ENCODE measurements at regions not wholly inside any gene's neighbourhood (a gene's known extent, or its start where the extent isn't known, plus 50 kb on each side); places are given as distances from the start of the nearest gene placed in this dataset.

DNA sequence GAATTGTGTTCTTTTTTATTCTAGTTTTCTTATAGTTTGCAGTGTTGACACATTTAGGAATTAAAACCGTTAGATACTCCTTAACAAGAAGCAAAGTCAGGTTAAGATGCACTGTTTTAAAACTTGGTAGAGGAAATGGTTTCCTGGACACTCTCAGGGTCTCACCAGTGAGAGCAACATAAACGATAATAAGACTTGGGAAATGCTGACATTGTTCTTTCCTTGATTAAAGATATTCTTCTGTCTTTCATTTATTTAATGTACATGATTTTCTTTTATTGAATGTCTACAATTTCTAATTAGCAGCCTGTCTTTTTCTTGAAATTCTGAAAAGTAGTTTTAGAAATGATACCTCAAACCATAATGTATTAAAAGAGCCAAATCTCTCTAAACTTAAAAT lies 707.9 kb upstream of the CHD1 start:
- Histone ChIP-seq H3K27me3 (ENCODE audit: low read depth) (no peaks in the 10 kb centered on the region), H3K4me1 (no peaks in the 10 kb centered on the region), H3K36me3 (no peaks in the 10 kb centered on the region), H3K27ac (no peak overlapping the region), H3K4me3 (no peak overlapping the region), H3K9me3 (no peaks in the 10 kb centered on the region)
- intact Hi-C loops (cut with DNase I), result no loop called here
- no peak for ATAC-seq
- DNase-seq, result no peak
- TF ChIP-seq, protein P1, sequence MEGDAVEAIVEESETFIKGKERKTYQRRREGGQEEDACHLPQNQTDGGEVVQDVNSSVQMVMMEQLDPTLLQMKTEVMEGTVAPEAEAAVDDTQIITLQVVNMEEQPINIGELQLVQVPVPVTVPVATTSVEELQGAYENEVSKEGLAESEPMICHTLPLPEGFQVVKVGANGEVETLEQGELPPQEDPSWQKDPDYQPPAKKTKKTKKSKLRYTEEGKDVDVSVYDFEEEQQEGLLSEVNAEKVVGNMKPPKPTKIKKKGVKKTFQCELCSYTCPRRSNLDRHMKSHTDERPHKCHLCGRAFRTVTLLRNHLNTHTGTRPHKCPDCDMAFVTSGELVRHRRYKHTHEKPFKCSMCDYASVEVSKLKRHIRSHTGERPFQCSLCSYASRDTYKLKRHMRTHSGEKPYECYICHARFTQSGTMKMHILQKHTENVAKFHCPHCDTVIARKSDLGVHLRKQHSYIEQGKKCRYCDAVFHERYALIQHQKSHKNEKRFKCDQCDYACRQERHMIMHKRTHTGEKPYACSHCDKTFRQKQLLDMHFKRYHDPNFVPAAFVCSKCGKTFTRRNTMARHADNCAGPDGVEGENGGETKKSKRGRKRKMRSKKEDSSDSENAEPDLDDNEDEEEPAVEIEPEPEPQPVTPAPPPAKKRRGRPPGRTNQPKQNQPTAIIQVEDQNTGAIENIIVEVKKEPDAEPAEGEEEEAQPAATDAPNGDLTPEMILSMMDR (IDR thresholded peaks at IDR 0.05), result no peak

DNA sequence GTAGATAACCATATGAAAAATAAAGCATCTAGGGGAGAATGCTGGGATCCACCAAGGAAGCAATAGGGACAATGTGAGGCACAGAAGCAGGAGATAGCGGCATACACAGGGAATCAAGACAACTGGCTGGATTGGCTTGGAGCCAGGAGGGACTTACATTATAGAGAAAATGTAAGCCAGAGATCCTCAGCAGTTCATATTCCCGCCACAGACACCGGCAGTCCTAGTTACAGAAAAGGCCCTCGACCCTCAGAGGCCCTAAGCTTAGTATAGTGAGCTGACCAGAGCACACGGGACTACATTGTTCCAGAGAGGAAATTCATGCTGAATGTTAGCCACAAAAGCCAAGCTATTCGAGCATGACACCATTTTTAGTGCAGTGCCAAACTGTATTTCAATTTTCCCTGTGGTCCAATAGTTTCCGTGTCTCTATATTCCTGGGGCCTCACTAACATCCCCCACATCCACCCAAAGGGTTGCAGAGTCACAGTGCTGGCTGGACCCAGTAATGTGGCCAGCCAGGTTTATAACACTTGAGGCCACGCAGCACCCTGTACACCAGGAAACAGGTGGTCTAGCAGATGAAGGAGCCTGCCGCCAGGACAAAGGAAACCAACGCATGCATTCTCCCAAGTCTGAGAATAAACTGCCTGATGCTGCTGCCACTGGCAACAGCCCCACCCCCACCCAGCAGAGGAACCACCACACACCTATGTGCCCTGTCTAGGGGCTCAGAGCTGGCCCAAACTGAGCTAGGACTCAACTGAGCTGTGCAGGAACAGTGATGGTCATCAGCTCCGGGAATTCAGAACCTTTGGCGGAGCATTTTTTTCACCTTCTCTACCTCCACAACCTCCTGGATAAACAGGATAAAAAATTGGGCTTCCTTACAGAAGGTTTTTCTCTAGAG lies 693.2 kb upstream of the CHD1 start:
- no peaks in the 10 kb centered on the region for H3K36me3 ChIP-seq
- TF ChIP-seq, protein P1 (IDR thresholded peaks at IDR 0.05), result no peak
- DNase-seq (no peak), ATAC-seq (peak in 1 of 2 donors; percentile 23)
- H3K27me3 ChIP-seq (ENCODE audit: low read depth), result no peaks in the 10 kb centered on the region
- H3K4me1 ChIP-seq, result no peaks in the 10 kb centered on the region
- no peak overlapping the region for H3K27ac ChIP-seq
- H3K9me3 ChIP-seq, result no peaks in the 10 kb centered on the region
- intact Hi-C loops (cut with DNase I), result no loop called here
- H3K4me3 ChIP-seq, result no peak overlapping the region

DNA sequence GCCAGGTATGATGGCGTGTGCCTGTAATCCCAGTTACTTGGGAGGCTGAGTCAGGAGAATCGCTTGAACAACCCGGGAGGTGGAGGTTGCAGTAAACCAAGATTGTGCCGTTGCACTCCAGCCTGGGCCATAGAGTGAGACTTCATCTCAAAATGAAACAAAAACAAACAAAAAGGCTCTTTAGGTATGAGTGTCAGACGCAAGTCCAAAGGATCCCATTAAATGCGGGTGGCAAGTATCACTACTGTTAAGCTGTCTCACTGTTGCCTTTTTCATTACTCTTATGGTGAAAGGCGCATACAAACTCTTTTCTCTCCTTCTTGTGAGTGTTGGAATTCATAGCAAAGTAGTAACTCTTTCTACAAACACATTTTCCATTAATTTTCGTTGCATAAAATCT lies 688.5 kb upstream of the CHD1 start:
- Histone ChIP-seq H3K27ac (no peak overlapping the region), H3K9me3 (no peaks in the 10 kb centered on the region), H3K36me3 (no peaks in the 10 kb centered on the region), H3K4me3 (no peak overlapping the region), H3K27me3 (ENCODE audit: low read depth) (no peaks in the 10 kb centered on the region), H3K4me1 (no peaks in the 10 kb centered on the region)
- no peak for ATAC-seq
- TF ChIP-seq, protein P1 (IDR thresholded peaks at IDR 0.05), result no peak
- DNase-seq, result no peak
- intact Hi-C loops (cut with DNase I), result no loop called here

DNA sequence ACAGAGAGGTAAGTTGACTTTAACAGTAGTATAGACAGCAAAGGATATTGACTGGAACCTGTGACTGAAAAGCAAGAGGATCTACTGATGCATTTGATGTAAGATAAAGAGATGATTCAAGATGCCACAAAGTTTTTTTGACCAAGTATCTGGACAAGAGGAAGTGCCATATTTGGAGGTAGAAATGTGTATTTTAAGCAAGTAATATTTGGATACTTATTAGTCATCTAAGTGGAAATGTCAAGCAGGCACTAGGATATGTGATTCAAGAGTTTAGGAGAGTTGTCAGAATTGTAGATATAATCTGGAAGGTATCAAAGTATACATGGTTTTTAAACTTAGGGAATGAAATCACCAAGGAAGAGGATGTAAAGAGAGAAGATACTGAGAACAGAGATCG lies 686.1 kb upstream of the CHD1 start:
- no peak overlapping the region for H3K27ac ChIP-seq
- no peaks in the 10 kb centered on the region for H3K27me3 ChIP-seq (ENCODE audit: low read depth)
- ATAC-seq (no peak), DNase-seq (no peak)
- intact Hi-C loops (cut with DNase I), result no loop called here
- H3K36me3 ChIP-seq, result no peaks in the 10 kb centered on the region
- TF ChIP-seq, protein P1 (IDR thresholded peaks at IDR 0.05), result no peak
- H3K4me1 ChIP-seq, result no peaks in the 10 kb centered on the region
- H3K4me3 ChIP-seq, result no peak overlapping the region
- no peaks in the 10 kb centered on the region for H3K9me3 ChIP-seq

DNA sequence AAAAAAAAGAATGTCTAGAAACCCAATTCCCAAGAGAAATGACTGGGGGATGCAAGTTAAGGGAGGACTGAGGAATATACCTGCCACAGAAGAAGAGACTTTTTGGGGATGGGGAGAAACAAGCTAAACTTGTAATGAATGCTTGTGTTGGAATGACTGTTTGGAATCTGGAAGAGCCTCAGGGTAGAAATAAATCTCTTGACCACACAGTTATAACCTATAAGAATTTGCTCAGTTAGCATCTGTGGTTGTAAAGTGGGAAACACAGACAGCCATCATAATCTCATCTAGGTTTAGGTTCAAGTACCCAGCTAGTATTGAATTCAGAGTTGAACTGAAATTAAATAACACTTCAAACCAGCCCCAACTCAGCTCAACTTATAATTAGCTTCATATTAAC lies 678.3 kb upstream of the CHD1 start:
- TF ChIP-seq, protein P1 (IDR thresholded peaks at IDR 0.05), result no peak
- intact Hi-C loops (cut with DNase I), result no loop called here
- no peaks in the 10 kb centered on the region for H3K9me3 ChIP-seq
- DNase-seq (no peak), ATAC-seq (no peak)
- no peak overlapping the region for H3K27ac ChIP-seq
- no peaks in the 10 kb centered on the region for H3K27me3 ChIP-seq (ENCODE audit: low read depth)
- H3K4me1 ChIP-seq, result no peaks in the 10 kb centered on the region
- H3K36me3 ChIP-seq, result no peaks in the 10 kb centered on the region
- no peak overlapping the region for H3K4me3 ChIP-seq
